Spleen (tissue), 7 donors: ENCODE measurements at regions not wholly inside any gene's neighbourhood (a gene's known extent, or its start where the extent isn't known, plus 50 kb on each side); places are given as distances from the start of the nearest gene placed in this dataset.

Experiments
- POLR2AphosphoS5 ChIP-seq, 3 donors: sonication (generic); formaldehyde crosslinking; IDR thresholded peaks; one replicate each; pipeline ENCODE4 v1.5.1; 2017; ENCODE audit warnings: antibody characterized with exemption in 3 of 3
- TF ChIP-seq, protein P1 (sequence below), 11 experiments: fragments of 200-600 bp in 7 of 11; fragments of 450-650 bp in 4 of 11; sonication (generic) in 4 of 11; IDR thresholded peaks in 8 of 11; conservative IDR thresholded peaks in 3 of 11; 1 replicate in 7 of 11; 2 replicates in 4 of 11; pipeline versions ENCODE4 v1.4.0 to v1.8.0; 2016 to 2021; ENCODE audit warnings: antibody characterized with exemption in 11 of 11, inconsistent platforms in 4 of 11, mild to moderate bottlenecking in 1 of 11
- donor health status: DM: no; HTN: no; CAD: no; lungs with moderate emphysema.
- donor health status: DM: no; HTN: no; CAD: no.
- donor health status: DM: no; HTN: no; CAD: no.

DNA sequence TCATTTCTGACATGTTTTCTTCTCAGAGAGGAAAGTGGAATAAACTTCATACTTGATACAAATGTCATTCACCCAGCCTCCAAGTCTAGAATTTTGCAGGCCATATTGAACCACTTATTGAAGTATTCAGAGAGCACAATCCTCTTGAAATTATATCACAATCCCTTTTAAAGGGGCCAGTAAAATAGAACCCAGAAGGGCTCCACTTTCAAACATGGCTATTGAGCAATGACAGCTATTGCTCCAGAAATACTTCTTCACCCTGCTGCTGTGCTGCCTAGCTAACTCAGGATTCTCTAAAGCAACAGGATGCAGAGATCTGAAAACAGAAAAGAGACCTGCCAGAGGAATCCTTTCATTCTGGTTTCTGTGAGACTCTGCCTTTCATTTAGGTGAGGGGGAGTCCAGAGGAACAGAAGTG, 275.0 kb upstream of the CDH5 start:
- TF ChIP-seq, protein P1, sequence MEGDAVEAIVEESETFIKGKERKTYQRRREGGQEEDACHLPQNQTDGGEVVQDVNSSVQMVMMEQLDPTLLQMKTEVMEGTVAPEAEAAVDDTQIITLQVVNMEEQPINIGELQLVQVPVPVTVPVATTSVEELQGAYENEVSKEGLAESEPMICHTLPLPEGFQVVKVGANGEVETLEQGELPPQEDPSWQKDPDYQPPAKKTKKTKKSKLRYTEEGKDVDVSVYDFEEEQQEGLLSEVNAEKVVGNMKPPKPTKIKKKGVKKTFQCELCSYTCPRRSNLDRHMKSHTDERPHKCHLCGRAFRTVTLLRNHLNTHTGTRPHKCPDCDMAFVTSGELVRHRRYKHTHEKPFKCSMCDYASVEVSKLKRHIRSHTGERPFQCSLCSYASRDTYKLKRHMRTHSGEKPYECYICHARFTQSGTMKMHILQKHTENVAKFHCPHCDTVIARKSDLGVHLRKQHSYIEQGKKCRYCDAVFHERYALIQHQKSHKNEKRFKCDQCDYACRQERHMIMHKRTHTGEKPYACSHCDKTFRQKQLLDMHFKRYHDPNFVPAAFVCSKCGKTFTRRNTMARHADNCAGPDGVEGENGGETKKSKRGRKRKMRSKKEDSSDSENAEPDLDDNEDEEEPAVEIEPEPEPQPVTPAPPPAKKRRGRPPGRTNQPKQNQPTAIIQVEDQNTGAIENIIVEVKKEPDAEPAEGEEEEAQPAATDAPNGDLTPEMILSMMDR (IDR thresholded peaks at IDR 0.05 in 8 of 11, conservative IDR thresholded peaks at IDR 0.05 in 3 of 11) = no peak
- no peak for TF ChIP-seq POLR2AphosphoS5 (IDR thresholded peaks at IDR 0.05)
